Activated T-cell treated with anti-CD3 and anti-CD28 coated beads for 48 hours (primary cell): ENCODE measurements at regions not wholly inside any gene's neighbourhood (a gene's known extent, or its start where the extent isn't known, plus 50 kb on each side); places are given as distances from the start of the nearest gene placed in this dataset.
"Not testable (repeated sequence)": the region's sequence is repeated elsewhere in the genome, so short reads cannot be mapped to it uniquely, and the experiment has no call there.

ENCODE experiments used
- DNase-seq: peaks from one replicate; pipeline ENCODE4 v3.0.0-alpha.2; 2020; ENCODE audit warnings: low read depth

- DNase-seq, result no peak
These were observed 107.5 kb upstream of the RBPJ start for GRCh38 chr4:26213317-26213716.

GRCh38 chr4:26214994-26215393, 105.8 kb upstream of the RBPJ start:
- no peak for DNase-seq

GRCh38 chr4:26215725-26216124, 105.1 kb upstream of the RBPJ start:
- no peak for DNase-seq

- DNase-seq, result no peak
These were observed 103.3 kb upstream of the RBPJ start for GRCh38 chr4:26217481-26217880.

GRCh38 chr4:26217961-26218676, 102.7 kb upstream of the RBPJ start:
- no peak for DNase-seq

- DNase-seq, result no peak
These were observed 101.9 kb upstream of the RBPJ start for GRCh38 chr4:26218677-26219605.

- DNase-seq, result no peak
These were observed 100.1 kb upstream of the RBPJ start for GRCh38 chr4:26220696-26221095.

GRCh38 chr4:26223155-26223554, 97.7 kb upstream of the RBPJ start:
- DNase-seq, result no peak

GRCh38 chr4:26226629-26227376, 94.0 kb upstream of the RBPJ start:
- no peak for DNase-seq

- no peak for DNase-seq
These were observed 93.1 kb upstream of the RBPJ start for GRCh38 chr4:26227601-26228229.

- no peak for DNase-seq
These were observed 91.9 kb upstream of the RBPJ start for GRCh38 chr4:26228883-26229282.

- DNase-seq, result no peak
These were observed 90.8 kb upstream of the RBPJ start for GRCh38 chr4:26229974-26230373.

- DNase-seq, result no peak
These were observed 87.5 kb upstream of the RBPJ start for GRCh38 chr4:26233350-26233749.

GRCh38 chr4:26235500-26235899, 85.3 kb upstream of the RBPJ start:
- no peak for DNase-seq

- no peak for DNase-seq
These were observed 82.9 kb upstream of the RBPJ start for GRCh38 chr4:26237916-26238315.

GRCh38 chr4:26238426-26238777, 82.4 kb upstream of the RBPJ start:
- DNase-seq, result no peak

GRCh38 chr4:26238778-26239679, 81.8 kb upstream of the RBPJ start:
- DNase-seq, result no peak

- no peak for DNase-seq
These were observed 81.0 kb upstream of the RBPJ start for GRCh38 chr4:26239801-26240200.

- no peak for DNase-seq
These were observed 79.6 kb upstream of the RBPJ start for GRCh38 chr4:26241179-26241578.

GRCh38 chr4:26242451-26242850, 78.4 kb upstream of the RBPJ start:
- DNase-seq, result no peak

- DNase-seq, result not testable (repeated sequence)
These were observed 76.7 kb upstream of the RBPJ start for GRCh38 chr4:26244138-26244537.
